ENCODE measurements at regions not wholly inside any gene's neighbourhood (a gene's known extent, or its start where the extent isn't known, plus 50 kb on each side); places are given as distances from the start of the nearest gene placed in this dataset.
A peak's percentile ranks its signal among the peaks of the same experiment; 100 is the strongest.

GRCh38 chr9:73761905-73762304 lies 610.2 kb downstream of the ANXA1 start:
- no peak for DNase-seq (ENCODE audit: low read depth)
- no peak overlapping the region for H3K4me3 ChIP-seq (ENCODE audit: low read depth, low read length)
- no peak for TF ChIP-seq CTCF (IDR thresholded peaks at IDR 0.05; ENCODE audit: insufficient read depth, low read depth, low read length)

- no peak for TF ChIP-seq CTCF (IDR thresholded peaks at IDR 0.05; ENCODE audit: insufficient read depth, low read depth, low read length)
These were observed 622.2 kb downstream of the ANXA1 start for GRCh38 chr9:73773896-73774295.

GRCh38 chr9:73775757-73776156 lies 624.1 kb downstream of the ANXA1 start:
- H3K4me3 ChIP-seq (ENCODE audit: low read depth, low read length), result no peak overlapping the region
- no peak for TF ChIP-seq CTCF (IDR thresholded peaks at IDR 0.05; ENCODE audit: insufficient read depth, low read depth, low read length)
- DNase-seq (ENCODE audit: low read depth), result peak; percentile 11

More at GRCh38 chr9:73773896-73774295, 622.2 kb downstream of the ANXA1 start:
- DNase-seq (ENCODE audit: low read depth), result peak; percentile 42
- H3K4me3 ChIP-seq (ENCODE audit: low read depth, low read length), result no peak overlapping the region

- DNase-seq (ENCODE audit: low read depth), result peak; percentile 92
- no peak for TF ChIP-seq CTCF (IDR thresholded peaks at IDR 0.05; ENCODE audit: insufficient read depth, low read depth, low read length)
- H3K4me3 ChIP-seq (ENCODE audit: low read depth, low read length), result no peak overlapping the region
These were observed 629.3 kb downstream of the ANXA1 start for GRCh38 chr9:73780916-73781315.

GRCh38 chr9:73782166-73782565 lies 630.5 kb downstream of the ANXA1 start:
- no peak for TF ChIP-seq CTCF (IDR thresholded peaks at IDR 0.05; ENCODE audit: insufficient read depth, low read depth, low read length)
- no peak overlapping the region for H3K4me3 ChIP-seq (ENCODE audit: low read depth, low read length)
- DNase-seq (ENCODE audit: low read depth), result peak; percentile 74

- H3K4me3 ChIP-seq (ENCODE audit: low read depth, low read length), result no peak overlapping the region
- no peak for TF ChIP-seq CTCF (IDR thresholded peaks at IDR 0.05; ENCODE audit: insufficient read depth, low read depth, low read length)
- DNase-seq (ENCODE audit: low read depth), result no peak
These were observed 647.8 kb downstream of the ANXA1 start for GRCh38 chr9:73799446-73799845.

GRCh38 chr9:73805111-73805510 lies 653.4 kb downstream of the ANXA1 start:
- TF ChIP-seq CTCF (IDR thresholded peaks at IDR 0.05; ENCODE audit: insufficient read depth, low read depth, low read length), result no peak
- no peak overlapping the region for H3K4me3 ChIP-seq (ENCODE audit: low read depth, low read length)
- DNase-seq (ENCODE audit: low read depth), result peak; percentile 59

Measured in fibroblast of villous mesenchyme (primary cell).